ENCODE measurements at regions not wholly inside any gene's neighbourhood (a gene's known extent, or its start where the extent isn't known, plus 50 kb on each side); places are given as distances from the start of the nearest gene placed in this dataset.
"Not testable (repeated sequence)": the region's sequence is repeated elsewhere in the genome, so short reads cannot be mapped to it uniquely, and the experiment has no call there.

- no peak for DNase-seq (ENCODE audit: low spot score)
Measured at GRCh38 chr16:17744921-17745572, 274.3 kb upstream of the XYLT1 start.

GRCh38 chr16:17743578-17743977 is 272.8 kb upstream of the XYLT1 start:
- no peak for DNase-seq (ENCODE audit: low spot score)

- DNase-seq (ENCODE audit: low spot score) = no peak
Measured at GRCh38 chr16:17743158-17743557, 272.4 kb upstream of the XYLT1 start.

- DNase-seq (ENCODE audit: low spot score) = not testable (repeated sequence)
Measured at GRCh38 chr16:17735099-17735498, 264.3 kb upstream of the XYLT1 start.

- DNase-seq (ENCODE audit: low spot score) = no peak
Measured at GRCh38 chr16:17729820-17730219, 259.1 kb upstream of the XYLT1 start.

- DNase-seq (ENCODE audit: low spot score) = no peak
Measured at GRCh38 chr16:17728196-17728595, 257.4 kb upstream of the XYLT1 start.

- no peak for DNase-seq (ENCODE audit: low spot score)
Measured at GRCh38 chr16:17724242-17724898, 253.6 kb upstream of the XYLT1 start.

- no peak for DNase-seq (ENCODE audit: low spot score)
Measured at GRCh38 chr16:17723531-17724134, 252.9 kb upstream of the XYLT1 start.

- DNase-seq (ENCODE audit: low spot score) = no peak
Measured at GRCh38 chr16:17718495-17718894, 247.7 kb upstream of the XYLT1 start.

- no peak for DNase-seq (ENCODE audit: low spot score)
Measured at GRCh38 chr16:17705847-17706246, 235.1 kb upstream of the XYLT1 start.

GRCh38 chr16:17696616-17697015 is 225.9 kb upstream of the XYLT1 start:
- DNase-seq (ENCODE audit: low spot score) = no peak

GRCh38 chr16:17692484-17692883 is 221.7 kb upstream of the XYLT1 start:
- DNase-seq (ENCODE audit: low spot score) = no peak

GRCh38 chr16:17691899-17692176 is 221.1 kb upstream of the XYLT1 start:
- DNase-seq (ENCODE audit: low spot score) = no peak

GRCh38 chr16:17691106-17691898 is 220.5 kb upstream of the XYLT1 start:
- DNase-seq (ENCODE audit: low spot score) = no peak

- DNase-seq (ENCODE audit: low spot score) = no peak
Measured at GRCh38 chr16:17685447-17685846, 214.7 kb upstream of the XYLT1 start.

GRCh38 chr16:17683281-17683680 is 212.5 kb upstream of the XYLT1 start:
- no peak for DNase-seq (ENCODE audit: low spot score)

GRCh38 chr16:17676171-17676570 is 205.4 kb upstream of the XYLT1 start:
- DNase-seq (ENCODE audit: low spot score) = no peak

GRCh38 chr16:17668386-17668785 is 197.6 kb upstream of the XYLT1 start:
- no peak for DNase-seq (ENCODE audit: low spot score)

- DNase-seq (ENCODE audit: low spot score) = no peak
Measured at GRCh38 chr16:17666293-17666692, 195.5 kb upstream of the XYLT1 start.

GRCh38 chr16:17658881-17659280 is 188.1 kb upstream of the XYLT1 start:
- no peak for DNase-seq (ENCODE audit: low spot score)

GRCh38 chr16:17657045-17657444 is 186.3 kb upstream of the XYLT1 start:
- no peak for DNase-seq (ENCODE audit: low spot score)

GRCh38 chr16:17654571-17654970 is 183.8 kb upstream of the XYLT1 start:
- no peak for DNase-seq (ENCODE audit: low spot score)

- no peak for DNase-seq (ENCODE audit: low spot score)
Measured at GRCh38 chr16:17654142-17654541, 183.4 kb upstream of the XYLT1 start.

All from kidney capillary endothelial cell (primary cell).